Left ventricle myocardium inferior (tissue), 1 donor: ENCODE measurements at regions not wholly inside any gene's neighbourhood (a gene's known extent, or its start where the extent isn't known, plus 50 kb on each side); places are given as distances from the start of the nearest gene placed in this dataset.

Experiments
- DNase-seq: peaks from one replicate; pipeline ENCODE4 v3.0.0-alpha.2; 2020
- H3K27ac ChIP-seq: fragments of 200-600 bp; replicated peaks from 2 replicates; pipeline ENCODE4 v1.8.0; 2021
- H3K27me3 ChIP-seq: fragments of 200-600 bp; 2 replicates; pipeline ENCODE4 v1.8.0; 2021; ENCODE audit warnings: low read depth
- H3K36me3 ChIP-seq: fragments of 200-600 bp; 2 replicates; pipeline ENCODE4 v1.8.0; 2021
- H3K4me1 ChIP-seq: fragments of 200-600 bp; 2 replicates; pipeline ENCODE4 v1.8.0; 2021
- H3K4me3 ChIP-seq: fragments of 200-600 bp; 2 replicates; pipeline ENCODE4 v1.8.0; 2021; ENCODE audit warnings: mild to moderate bottlenecking, moderate library complexity
- H3K9me3 ChIP-seq: fragments of 200-600 bp; replicated peaks from 2 replicates; pipeline ENCODE4 v1.8.0; 2021
- intact Hi-C: fragments of 100-400 bp; cut with micrococcal nuclease; formaldehyde crosslinking; loops from one replicate; pipeline ENCODE4 v1.11.0; 2022
- TF ChIP-seq, protein P1 (sequence below): fragments of 200-600 bp; IDR thresholded peaks from 2 replicates; pipeline ENCODE4 v1.8.0; 2021; ENCODE audit warnings: antibody characterized with exemption, mild to moderate bottlenecking, borderline replicate concordance
- donor health status: DM: no; HTN: yes; CAD: no; lungs with severe emphysema.

DNA sequence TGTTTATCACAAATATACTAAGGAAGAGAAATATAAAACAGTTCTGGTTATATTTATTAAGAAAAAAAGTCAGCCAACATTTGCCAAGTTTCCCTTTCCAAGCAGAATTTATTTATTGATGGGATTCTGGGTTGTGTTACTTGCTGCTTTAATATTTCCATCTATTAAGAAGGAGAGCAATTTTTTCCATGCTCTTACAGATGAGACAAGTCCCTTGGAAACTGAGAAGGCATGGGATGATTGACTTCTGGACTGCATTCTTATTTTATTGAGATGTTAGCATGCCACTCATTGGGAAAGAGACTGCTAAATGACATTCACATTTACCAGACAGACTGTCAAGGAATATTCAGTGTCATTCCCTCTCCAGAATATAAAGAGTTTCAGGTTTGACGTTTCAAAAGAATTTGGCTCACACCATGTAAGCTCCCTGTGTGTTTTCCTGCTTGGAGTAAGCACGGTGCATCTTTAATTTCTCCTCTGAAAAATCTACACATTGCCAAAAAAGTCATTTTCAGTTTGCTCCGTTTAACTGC, 1565.2 kb upstream of the GOT2 start:
- Histone ChIP-seq H3K9me3 (peaks cover 7% of the 10 kb centered on the region), H3K27ac (no peak overlapping the region), H3K4me1 (no peaks in the 10 kb centered on the region), H3K4me3 (no peak overlapping the region), H3K27me3 (no peaks in the 10 kb centered on the region), H3K36me3 (no peaks in the 10 kb centered on the region)
- TF ChIP-seq, protein P1, sequence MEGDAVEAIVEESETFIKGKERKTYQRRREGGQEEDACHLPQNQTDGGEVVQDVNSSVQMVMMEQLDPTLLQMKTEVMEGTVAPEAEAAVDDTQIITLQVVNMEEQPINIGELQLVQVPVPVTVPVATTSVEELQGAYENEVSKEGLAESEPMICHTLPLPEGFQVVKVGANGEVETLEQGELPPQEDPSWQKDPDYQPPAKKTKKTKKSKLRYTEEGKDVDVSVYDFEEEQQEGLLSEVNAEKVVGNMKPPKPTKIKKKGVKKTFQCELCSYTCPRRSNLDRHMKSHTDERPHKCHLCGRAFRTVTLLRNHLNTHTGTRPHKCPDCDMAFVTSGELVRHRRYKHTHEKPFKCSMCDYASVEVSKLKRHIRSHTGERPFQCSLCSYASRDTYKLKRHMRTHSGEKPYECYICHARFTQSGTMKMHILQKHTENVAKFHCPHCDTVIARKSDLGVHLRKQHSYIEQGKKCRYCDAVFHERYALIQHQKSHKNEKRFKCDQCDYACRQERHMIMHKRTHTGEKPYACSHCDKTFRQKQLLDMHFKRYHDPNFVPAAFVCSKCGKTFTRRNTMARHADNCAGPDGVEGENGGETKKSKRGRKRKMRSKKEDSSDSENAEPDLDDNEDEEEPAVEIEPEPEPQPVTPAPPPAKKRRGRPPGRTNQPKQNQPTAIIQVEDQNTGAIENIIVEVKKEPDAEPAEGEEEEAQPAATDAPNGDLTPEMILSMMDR, result no peak
- no peak for DNase-seq
- intact Hi-C loops, result no loop called here

DNA sequence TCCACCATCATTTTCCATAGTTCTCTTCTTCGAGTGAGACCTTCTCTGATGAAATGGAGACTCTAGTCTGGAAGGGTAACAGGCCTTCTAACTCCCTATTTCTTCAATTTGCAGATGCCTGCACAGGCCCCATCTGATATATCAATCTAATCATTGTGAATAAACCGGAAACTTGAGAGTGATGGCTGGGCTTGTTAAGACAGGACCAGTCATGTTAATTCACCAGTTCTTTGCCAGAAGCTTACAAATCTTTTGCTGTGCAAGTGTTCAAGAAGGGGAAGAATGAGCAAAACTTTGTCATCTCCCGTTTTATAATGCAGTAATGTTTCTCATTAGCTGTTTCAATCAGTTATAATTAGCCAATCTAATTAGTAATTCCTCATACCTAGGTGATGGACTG, 1561.3 kb upstream of the GOT2 start:
- no peak overlapping the region for H3K4me3 ChIP-seq
- no peaks in the 10 kb centered on the region for H3K36me3 ChIP-seq
- DNase-seq, result no peak
- no peak overlapping the region for H3K27ac ChIP-seq
- intact Hi-C loops, result no loop called here
- no peaks in the 10 kb centered on the region for H3K4me1 ChIP-seq
- TF ChIP-seq, protein P1, result no peak
- no peaks in the 10 kb centered on the region for H3K27me3 ChIP-seq
- H3K9me3 ChIP-seq, result peaks cover 7% of the 10 kb centered on the region

DNA sequence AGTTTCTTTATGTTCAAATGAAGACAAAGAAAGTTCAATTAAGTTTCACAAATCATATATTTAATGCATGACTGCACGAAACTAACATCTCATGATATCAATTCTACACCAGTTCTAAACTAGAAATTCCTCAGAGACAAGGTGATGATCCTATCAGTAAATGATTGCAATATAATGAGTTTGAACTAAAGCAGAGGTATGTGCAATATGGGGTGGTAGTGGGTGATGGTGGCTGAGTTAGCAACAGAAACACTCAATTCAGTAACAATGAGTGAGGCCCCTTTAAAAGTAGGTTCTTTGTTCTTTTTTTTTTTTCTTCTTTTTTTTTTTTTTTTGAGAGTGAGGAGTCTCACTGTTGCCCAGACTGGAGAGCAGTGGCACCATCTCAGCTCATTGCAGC, 1551.7 kb upstream of the GOT2 start:
- no peak for DNase-seq
- TF ChIP-seq, protein P1, result no peak
- Histone ChIP-seq H3K36me3 (no peaks in the 10 kb centered on the region), H3K27ac (no peak overlapping the region), H3K9me3 (no peaks in the 10 kb centered on the region), H3K4me1 (no peaks in the 10 kb centered on the region), H3K4me3 (no peak overlapping the region), H3K27me3 (no peaks in the 10 kb centered on the region)
- intact Hi-C loops, result no loop called here

DNA sequence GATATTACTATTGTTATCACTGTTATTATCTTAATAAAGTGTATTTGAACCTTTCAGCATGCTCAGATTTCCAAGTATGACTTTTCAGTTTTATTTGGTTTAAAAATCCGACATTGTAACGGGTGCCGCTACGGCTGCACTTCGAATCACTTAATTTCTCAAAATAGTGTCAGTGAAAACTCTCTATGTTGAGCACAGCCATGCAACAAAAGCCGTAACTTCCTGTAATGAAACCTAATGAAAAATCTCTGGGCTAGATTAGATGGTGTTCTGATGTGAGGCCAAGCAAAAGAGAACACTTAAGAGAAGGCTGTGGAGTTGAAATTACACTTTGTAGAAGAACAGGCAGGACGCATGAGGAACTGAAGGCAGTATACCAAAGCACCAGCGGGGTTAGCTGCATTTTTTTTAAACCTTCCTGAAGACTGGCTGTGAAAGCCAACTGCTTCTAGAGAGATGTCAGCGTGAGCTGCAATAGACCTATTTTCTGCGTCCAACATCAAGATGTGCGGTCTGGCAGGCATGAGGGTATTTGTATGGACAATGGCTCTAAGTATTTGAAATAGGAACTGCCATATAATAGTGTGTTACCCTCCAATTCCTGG, 1545.0 kb upstream of the GOT2 start:
- Histone ChIP-seq H3K27me3 (no peaks in the 10 kb centered on the region), H3K4me3 (no peak overlapping the region), H3K27ac (no peak overlapping the region), H3K9me3 (no peaks in the 10 kb centered on the region), H3K4me1 (no peaks in the 10 kb centered on the region), H3K36me3 (no peaks in the 10 kb centered on the region)
- intact Hi-C loops, result no loop called here
- DNase-seq, result no peak
- TF ChIP-seq, protein P1, result no peak

DNA sequence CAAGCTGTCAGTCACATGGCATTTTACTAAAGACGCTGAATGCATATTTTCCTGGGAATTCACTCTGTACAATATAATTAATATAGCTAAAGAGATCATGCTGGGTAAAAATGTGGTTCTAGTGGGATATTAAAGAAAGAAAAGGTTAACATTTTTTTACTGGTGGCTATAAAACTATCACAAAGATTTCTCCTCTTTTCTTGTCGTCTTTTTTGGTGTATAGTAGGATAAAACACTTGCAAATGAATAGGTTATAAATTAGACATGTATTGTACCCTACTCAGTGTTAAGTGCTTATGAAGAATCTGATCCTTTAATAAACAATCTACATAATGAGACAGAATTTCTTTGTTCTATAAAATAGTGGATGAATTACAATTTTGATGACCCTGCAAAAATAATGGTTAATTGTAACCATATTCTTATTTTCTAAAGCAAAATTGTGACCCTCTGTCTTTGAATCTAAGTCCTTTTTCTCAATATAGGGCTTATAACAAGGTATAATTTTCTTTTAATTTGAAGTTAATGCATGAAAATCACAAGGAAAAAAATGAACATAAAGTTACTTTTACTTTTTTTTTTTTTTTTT, 1540.4 kb upstream of the GOT2 start:
- intact Hi-C loops, result no loop called here
- Histone ChIP-seq H3K27ac (no peak overlapping the region), H3K27me3 (no peaks in the 10 kb centered on the region), H3K4me1 (no peaks in the 10 kb centered on the region), H3K4me3 (no peak overlapping the region), H3K9me3 (no peaks in the 10 kb centered on the region), H3K36me3 (no peaks in the 10 kb centered on the region)
- TF ChIP-seq, protein P1, result no peak
- no peak for DNase-seq
